Nephron (organoid): ENCODE measurements at regions not wholly inside any gene's neighbourhood (a gene's known extent, or its start where the extent isn't known, plus 50 kb on each side); places are given as distances from the start of the nearest gene placed in this dataset.

ENCODE experiments used
- H3K27ac Mint-ChIP-seq, 3 experiments: 2 replicates each; pipeline ENCODE4 v1.8.0; 2020; ENCODE audit warnings: mixed read lengths in 3 of 3, mild to moderate bottlenecking in 2 of 3, moderate library complexity in 1 of 3
- H3K27me3 Mint-ChIP-seq: 2 replicates; pipeline ENCODE4 v1.8.0; 2021; ENCODE audit warnings: low read depth, mild to moderate bottlenecking, moderate library complexity, mixed read lengths
- H3K36me3 Mint-ChIP-seq: 2 replicates; pipeline ENCODE4 v1.8.0; 2020; ENCODE audit warnings: low read depth, mixed read lengths
- H3K4me1 Mint-ChIP-seq: 2 replicates; pipeline ENCODE4 v1.8.0; 2020; ENCODE audit warnings: mixed read lengths
- H3K4me3 Mint-ChIP-seq, 3 experiments: 2 replicates each; pipeline ENCODE4 v1.8.0; 2020; ENCODE audit warnings: mild to moderate bottlenecking in 3 of 3, mixed read lengths in 3 of 3, moderate library complexity in 2 of 3
- H3K9me3 Mint-ChIP-seq: 2 replicates; pipeline ENCODE4 v1.8.0; 2020; ENCODE audit warnings: mixed read lengths
- TF ChIP-seq, protein P1 (sequence below), 3 experiments: fragments of 200-600 bp; sonication (generic); IDR thresholded peaks; one replicate each; pipeline ENCODE4 v1.5.0; 2021; ENCODE audit warnings: antibody characterized with exemption in 3 of 3; ENCODE audit not compliant: unreplicated experiment in 3 of 3

- Mint-ChIP-seq H3K27me3 (no peaks in the 10 kb centered on the region), H3K4me3 (peak overlapping the region in 2 of 3 experiments; percentile 14 to 60), H3K9me3 (no peaks in the 10 kb centered on the region), H3K36me3 (no peaks in the 10 kb centered on the region), H3K27ac (peak overlapping the region; percentile 33 to 91 (median 83)), H3K4me1 (peaks cover 46% of the 10 kb centered on the region)
- TF ChIP-seq, protein P1, sequence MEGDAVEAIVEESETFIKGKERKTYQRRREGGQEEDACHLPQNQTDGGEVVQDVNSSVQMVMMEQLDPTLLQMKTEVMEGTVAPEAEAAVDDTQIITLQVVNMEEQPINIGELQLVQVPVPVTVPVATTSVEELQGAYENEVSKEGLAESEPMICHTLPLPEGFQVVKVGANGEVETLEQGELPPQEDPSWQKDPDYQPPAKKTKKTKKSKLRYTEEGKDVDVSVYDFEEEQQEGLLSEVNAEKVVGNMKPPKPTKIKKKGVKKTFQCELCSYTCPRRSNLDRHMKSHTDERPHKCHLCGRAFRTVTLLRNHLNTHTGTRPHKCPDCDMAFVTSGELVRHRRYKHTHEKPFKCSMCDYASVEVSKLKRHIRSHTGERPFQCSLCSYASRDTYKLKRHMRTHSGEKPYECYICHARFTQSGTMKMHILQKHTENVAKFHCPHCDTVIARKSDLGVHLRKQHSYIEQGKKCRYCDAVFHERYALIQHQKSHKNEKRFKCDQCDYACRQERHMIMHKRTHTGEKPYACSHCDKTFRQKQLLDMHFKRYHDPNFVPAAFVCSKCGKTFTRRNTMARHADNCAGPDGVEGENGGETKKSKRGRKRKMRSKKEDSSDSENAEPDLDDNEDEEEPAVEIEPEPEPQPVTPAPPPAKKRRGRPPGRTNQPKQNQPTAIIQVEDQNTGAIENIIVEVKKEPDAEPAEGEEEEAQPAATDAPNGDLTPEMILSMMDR (IDR thresholded peaks at IDR 0.05; ENCODE audit: unreplicated experiment in 3 of 3) = no peak
Observed at GRCh38 chr10:69730251-69731156, 71.2 kb upstream of the COL13A1 start.

DNA sequence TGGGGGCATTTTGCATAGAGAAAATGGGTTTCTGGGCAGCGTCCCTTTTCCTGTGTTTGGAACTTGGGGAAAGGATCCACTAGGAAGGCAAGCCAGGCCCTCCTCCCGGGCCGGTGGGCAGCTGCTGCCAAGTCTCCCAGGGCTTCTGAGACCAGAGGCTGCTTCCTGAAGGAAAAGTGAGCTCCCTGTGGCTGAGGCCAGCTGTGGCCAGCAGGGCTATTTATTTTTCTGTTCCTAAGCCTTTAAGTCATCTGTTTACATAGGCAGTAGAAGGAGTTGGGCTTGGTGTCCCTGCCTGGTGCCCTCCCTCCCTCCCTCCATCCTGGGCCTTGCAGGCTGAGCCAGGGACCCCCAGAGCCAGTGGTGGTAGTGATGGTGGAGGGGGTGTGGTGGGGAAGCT, 70.5 kb upstream of the COL13A1 start:
- no peaks in the 10 kb centered on the region for H3K9me3 Mint-ChIP-seq
- peaks cover 52% of the 10 kb centered on the region for H3K4me1 Mint-ChIP-seq
- no peaks in the 10 kb centered on the region for H3K36me3 Mint-ChIP-seq
- peak overlapping the region in 1 of 3 experiments; percentile 91 for H3K27ac Mint-ChIP-seq
- no peak overlapping the region for H3K4me3 Mint-ChIP-seq
- peaks cover 3% of the 10 kb centered on the region for H3K27me3 Mint-ChIP-seq
- TF ChIP-seq, protein P1 (IDR thresholded peaks at IDR 0.05; ENCODE audit: unreplicated experiment in 3 of 3) = no peak

DNA sequence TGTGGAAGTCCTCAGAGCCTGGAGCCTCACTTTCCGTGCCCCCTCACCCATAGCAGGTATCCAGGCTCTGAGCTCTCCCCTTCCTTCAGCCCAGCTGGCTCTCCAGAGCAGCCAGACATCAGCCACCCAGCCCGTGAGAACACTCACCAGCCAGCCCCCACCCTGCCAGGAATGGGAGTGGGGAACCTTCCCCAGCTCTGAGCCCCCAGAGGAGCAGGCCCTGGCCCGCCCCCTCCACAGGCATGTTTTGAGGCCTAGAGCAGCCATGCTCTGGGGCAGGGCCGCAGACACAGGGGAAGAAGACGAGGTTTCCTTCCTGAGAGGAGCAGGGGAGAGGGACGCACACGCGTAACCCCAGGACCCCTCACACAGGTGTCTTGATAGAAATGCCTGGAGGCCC, 70.0 kb upstream of the COL13A1 start:
- H3K27me3 Mint-ChIP-seq = peaks cover 3% of the 10 kb centered on the region
- peaks cover 53% of the 10 kb centered on the region for H3K4me1 Mint-ChIP-seq
- TF ChIP-seq, protein P1 (IDR thresholded peaks at IDR 0.05; ENCODE audit: unreplicated experiment in 3 of 3) = no peak
- no peaks in the 10 kb centered on the region for H3K36me3 Mint-ChIP-seq
- no peaks in the 10 kb centered on the region for H3K9me3 Mint-ChIP-seq
- H3K4me3 Mint-ChIP-seq = no peak overlapping the region
- peak overlapping the region in 2 of 3 experiments; percentile 42 to 91 for H3K27ac Mint-ChIP-seq

- Mint-ChIP-seq H3K9me3 (no peaks in the 10 kb centered on the region), H3K4me3 (no peak overlapping the region), H3K27me3 (peaks cover 3% of the 10 kb centered on the region), H3K4me1 (peaks cover 57% of the 10 kb centered on the region), H3K27ac (peak overlapping the region in 2 of 3 experiments; percentile 42 to 91), H3K36me3 (no peaks in the 10 kb centered on the region)
- TF ChIP-seq, protein P1 (IDR thresholded peaks at IDR 0.05; ENCODE audit: unreplicated experiment in 3 of 3) = no peak
Observed at GRCh38 chr10:69732147-69732825, 69.4 kb upstream of the COL13A1 start.

DNA sequence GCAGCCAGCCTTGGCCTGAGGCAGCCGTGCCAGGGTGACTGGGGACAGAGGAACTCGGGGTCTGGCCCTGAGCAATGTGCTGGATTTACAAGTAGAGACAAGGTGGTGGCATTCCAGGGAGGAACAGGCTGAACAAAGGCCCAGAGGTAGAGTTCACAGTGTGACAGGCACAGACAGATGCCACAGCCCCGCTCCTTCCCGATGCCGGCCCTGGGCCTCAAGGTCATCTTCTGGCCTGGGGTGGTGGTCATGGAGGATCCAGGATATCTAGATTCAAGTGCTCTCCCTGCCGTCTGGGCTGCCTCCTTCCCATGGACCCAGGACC, 68.9 kb upstream of the COL13A1 start:
- H3K4me3 Mint-ChIP-seq = no peak overlapping the region
- H3K36me3 Mint-ChIP-seq = no peaks in the 10 kb centered on the region
- no peak overlapping the region for H3K27ac Mint-ChIP-seq
- peaks cover 3% of the 10 kb centered on the region for H3K27me3 Mint-ChIP-seq
- TF ChIP-seq, protein P1 (IDR thresholded peaks at IDR 0.05; ENCODE audit: unreplicated experiment in 3 of 3) = no peak
- H3K9me3 Mint-ChIP-seq = no peaks in the 10 kb centered on the region
- H3K4me1 Mint-ChIP-seq = peaks cover 59% of the 10 kb centered on the region
